Liver (tissue), 8 donors: ENCODE measurements at regions not wholly inside any gene's neighbourhood (a gene's known extent, or its start where the extent isn't known, plus 50 kb on each side); places are given as distances from the start of the nearest gene placed in this dataset.

Experiments
- DNase-seq: peaks from one replicate; pipeline ENCODE4 v3.0.0-alpha.2; 2017; ENCODE audit warnings: low spot score
- H3K27ac ChIP-seq, 2 donors: one replicate each; pipeline ENCODE4 v1.7.0; 2013; ENCODE audit warnings: inconsistent platforms in 2 of 2, low read length in 2 of 2, control low read depth in 1 of 2, low read depth in 1 of 2, mild to moderate bottlenecking in 1 of 2
- H3K27me3 ChIP-seq, 4 donors: one replicate each; pipeline versions ENCODE4 v1.6.1 to v1.7.0; 2013; ENCODE audit warnings: low read length in 3 of 4, inconsistent platforms in 1 of 4, mild to moderate bottlenecking in 1 of 4, moderate library complexity in 1 of 4; ENCODE audit not compliant: control insufficient read depth in 4 of 4, insufficient read depth in 4 of 4
- H3K36me3 ChIP-seq, 4 donors: one replicate each; pipeline versions ENCODE4 v1.6.1 to v1.7.0; 2013; ENCODE audit warnings: low read length in 3 of 4, mild to moderate bottlenecking in 3 of 4, low read depth in 1 of 4, moderate library complexity in 1 of 4; ENCODE audit not compliant: control insufficient read depth in 4 of 4, insufficient read depth in 3 of 4
- H3K4me1 ChIP-seq, 4 donors: one replicate each; pipeline versions ENCODE4 v1.6.1 to v1.7.0; 2013; ENCODE audit warnings: low read length in 3 of 4, mild to moderate bottlenecking in 3 of 4, moderate library complexity in 1 of 4; ENCODE audit not compliant: control insufficient read depth in 4 of 4, insufficient read depth in 4 of 4
- H3K4me3 ChIP-seq, 3 donors: one replicate each; pipeline versions ENCODE4 v1.6.1 to v1.7.0; 2013; ENCODE audit warnings: low read length in 3 of 3, control low read depth in 1 of 3, low read depth in 1 of 3, mild to moderate bottlenecking in 1 of 3
- H3K9ac ChIP-seq, 2 donors: one replicate each; pipeline ENCODE4 v1.7.0; 2013; ENCODE audit warnings: low read length in 2 of 2, mild to moderate bottlenecking in 2 of 2, moderate library complexity in 2 of 2, control low read depth in 1 of 2, low read depth in 1 of 2
- H3K9me3 ChIP-seq, 4 donors: one replicate each; pipeline versions ENCODE4 v1.6.1 to v1.7.0; 2013; ENCODE audit warnings: low read length in 3 of 4; ENCODE audit not compliant: control insufficient read depth in 4 of 4
- FOXA1 ChIP-seq: IDR thresholded peaks from 2 replicates; pipeline ENCODE4 v1.6.1; 2016; ENCODE audit warnings: antibody characterized with exemption
- FOXA2 ChIP-seq: IDR thresholded peaks from 2 replicates; pipeline ENCODE4 v1.6.1; 2016; ENCODE audit warnings: antibody characterized with exemption
- GABPA ChIP-seq, 2 donors: IDR thresholded peaks in 1 of 2; conservative IDR thresholded peaks in 1 of 2; 2 replicates each; pipeline ENCODE4 v1.6.1; 2016; ENCODE audit warnings: antibody characterized with exemption in 2 of 2, mild to moderate bottlenecking in 1 of 2, moderate library complexity in 1 of 2
- HNF4A ChIP-seq, 2 donors: conservative IDR thresholded peaks; 2 replicates each; pipeline ENCODE4 v1.6.1; 2016; ENCODE audit warnings: antibody characterized with exemption in 2 of 2, mild to moderate bottlenecking in 2 of 2
- HNF4G ChIP-seq: IDR thresholded peaks from 2 replicates; pipeline ENCODE4 v1.6.1; 2016; ENCODE audit warnings: antibody characterized with exemption
- JUND ChIP-seq, 2 donors: IDR thresholded peaks; 2 replicates each; pipeline ENCODE4 v1.6.1; 2016; ENCODE audit warnings: antibody characterized with exemption in 2 of 2
- MAX ChIP-seq: IDR thresholded peaks from 2 replicates; pipeline ENCODE4 v1.6.1; 2016; ENCODE audit warnings: antibody characterized with exemption
- NR2F2 ChIP-seq: IDR thresholded peaks from 2 replicates; pipeline ENCODE4 v1.6.1; 2016; ENCODE audit warnings: antibody characterized with exemption
- RAD21 ChIP-seq, 2 donors: IDR thresholded peaks; 2 replicates each; pipeline ENCODE4 v1.6.1; 2016; ENCODE audit warnings: antibody characterized with exemption in 2 of 2, mild to moderate bottlenecking in 2 of 2
- RXRA ChIP-seq, 2 donors: IDR thresholded peaks; 2 replicates each; pipeline ENCODE4 v1.6.1; 2017 to 2018; ENCODE audit warnings: antibody characterized with exemption in 2 of 2, mild to moderate bottlenecking in 1 of 2
- SP1 ChIP-seq: IDR thresholded peaks from 2 replicates; pipeline ENCODE4 v1.6.1; 2018; ENCODE audit warnings: antibody characterized with exemption, mild to moderate bottlenecking
- TAF1 ChIP-seq: conservative IDR thresholded peaks from 2 replicates; pipeline ENCODE4 v1.6.1; 2016; ENCODE audit warnings: antibody characterized with exemption, mild to moderate bottlenecking
- YY1 ChIP-seq: IDR thresholded peaks from 2 replicates; pipeline ENCODE4 v1.6.1; 2016; ENCODE audit warnings: antibody characterized with exemption, mild to moderate bottlenecking
- WGBS: extraction: QIAGEN DNeasy Blood & Tissue Kit; methylation state at CpG from one replicate; pipeline ENCODE4 v1.1.7; 2013; 5-methylcytosine and 5-hydroxymethylcytosine counted together
- TF ChIP-seq, protein P1 (sequence below): fragments of 150-350 bp; IDR thresholded peaks from 2 replicates; pipeline ENCODE4 v1.5.1; 2017; ENCODE audit warnings: improper control_type of control experiment, low read depth, low read length; ENCODE audit not compliant: missing input control
- TF ChIP-seq, protein P2 (sequence below): IDR thresholded peaks from 2 replicates; pipeline ENCODE4 v1.6.1; 2016; ENCODE audit warnings: antibody characterized with exemption
- TF ChIP-seq, protein P3 (sequence below): IDR thresholded peaks from 2 replicates; pipeline ENCODE4 v1.6.1; 2016; ENCODE audit warnings: antibody characterized with exemption
- TF ChIP-seq, protein P4 (sequence below): IDR thresholded peaks from 2 replicates; pipeline ENCODE4 v1.6.1; 2016; ENCODE audit warnings: antibody characterized with exemption, mild to moderate bottlenecking
- donor health status: healthy.
- donor health status: healthy.
- donor health status: healthy.
- donor health status: healthy.
- donor health status: healthy.

- no peak overlapping the region for H3K27ac ChIP-seq
- H3K4me3 ChIP-seq = no peak overlapping the region
Observed at GRCh38 chr4:159428293-159428692, 325.4 kb downstream of the RAPGEF2 start.

DNA sequence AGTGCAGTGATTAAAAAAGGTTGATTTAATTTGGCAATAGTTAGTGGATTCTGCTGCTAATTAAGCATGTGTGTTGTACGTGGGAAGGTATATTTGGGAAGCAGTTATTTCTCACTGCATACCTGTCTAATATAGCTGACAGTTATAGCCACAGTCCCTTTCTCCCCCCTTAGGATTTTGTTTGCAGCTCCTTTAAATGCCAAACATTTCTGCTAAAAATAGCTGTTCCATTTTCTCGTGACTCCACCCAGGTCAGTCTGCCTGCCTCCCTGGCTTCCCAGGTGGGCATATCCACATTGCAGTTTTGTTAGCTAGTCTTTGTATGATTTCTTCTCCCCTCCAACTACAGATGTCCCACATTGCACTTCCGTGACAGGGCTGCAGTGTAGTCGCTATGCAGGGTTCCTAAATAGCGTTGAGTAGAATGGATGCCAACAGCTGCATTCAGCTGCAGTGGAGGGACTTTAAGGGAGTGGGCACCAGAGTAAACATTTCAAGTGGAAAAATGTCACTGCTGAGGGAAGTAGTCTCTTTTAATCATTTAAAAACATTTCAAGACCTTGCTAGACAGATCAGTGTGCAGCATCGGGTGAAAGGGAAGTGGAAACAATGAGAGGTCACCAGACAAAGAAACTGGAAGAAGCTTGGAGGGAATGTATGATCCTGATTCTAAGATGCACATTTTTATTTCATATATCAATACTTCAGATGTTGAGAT is 326.3 kb downstream of the RAPGEF2 start:
- TF ChIP-seq GABPA (IDR thresholded peaks at IDR 0.05 in 1 of 2, conservative IDR thresholded peaks at IDR 0.05 in 1 of 2) (no peak), FOXA2 (no peak), RAD21 (IDR thresholded peaks at IDR 0.05) (no peak), SP1 (no peak), MAX (no peak), TAF1 (no peak), FOXA1 (no peak), HNF4G (no peak), YY1 (no peak), RXRA (IDR thresholded peaks at IDR 0.05) (no peak), HNF4A (conservative IDR thresholded peaks at IDR 0.05) (no peak), JUND (IDR thresholded peaks at IDR 0.05) (no peak), NR2F2 (no peak)
- TF ChIP-seq, protein P1, sequence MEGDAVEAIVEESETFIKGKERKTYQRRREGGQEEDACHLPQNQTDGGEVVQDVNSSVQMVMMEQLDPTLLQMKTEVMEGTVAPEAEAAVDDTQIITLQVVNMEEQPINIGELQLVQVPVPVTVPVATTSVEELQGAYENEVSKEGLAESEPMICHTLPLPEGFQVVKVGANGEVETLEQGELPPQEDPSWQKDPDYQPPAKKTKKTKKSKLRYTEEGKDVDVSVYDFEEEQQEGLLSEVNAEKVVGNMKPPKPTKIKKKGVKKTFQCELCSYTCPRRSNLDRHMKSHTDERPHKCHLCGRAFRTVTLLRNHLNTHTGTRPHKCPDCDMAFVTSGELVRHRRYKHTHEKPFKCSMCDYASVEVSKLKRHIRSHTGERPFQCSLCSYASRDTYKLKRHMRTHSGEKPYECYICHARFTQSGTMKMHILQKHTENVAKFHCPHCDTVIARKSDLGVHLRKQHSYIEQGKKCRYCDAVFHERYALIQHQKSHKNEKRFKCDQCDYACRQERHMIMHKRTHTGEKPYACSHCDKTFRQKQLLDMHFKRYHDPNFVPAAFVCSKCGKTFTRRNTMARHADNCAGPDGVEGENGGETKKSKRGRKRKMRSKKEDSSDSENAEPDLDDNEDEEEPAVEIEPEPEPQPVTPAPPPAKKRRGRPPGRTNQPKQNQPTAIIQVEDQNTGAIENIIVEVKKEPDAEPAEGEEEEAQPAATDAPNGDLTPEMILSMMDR = no peak
- TF ChIP-seq, protein P2, sequence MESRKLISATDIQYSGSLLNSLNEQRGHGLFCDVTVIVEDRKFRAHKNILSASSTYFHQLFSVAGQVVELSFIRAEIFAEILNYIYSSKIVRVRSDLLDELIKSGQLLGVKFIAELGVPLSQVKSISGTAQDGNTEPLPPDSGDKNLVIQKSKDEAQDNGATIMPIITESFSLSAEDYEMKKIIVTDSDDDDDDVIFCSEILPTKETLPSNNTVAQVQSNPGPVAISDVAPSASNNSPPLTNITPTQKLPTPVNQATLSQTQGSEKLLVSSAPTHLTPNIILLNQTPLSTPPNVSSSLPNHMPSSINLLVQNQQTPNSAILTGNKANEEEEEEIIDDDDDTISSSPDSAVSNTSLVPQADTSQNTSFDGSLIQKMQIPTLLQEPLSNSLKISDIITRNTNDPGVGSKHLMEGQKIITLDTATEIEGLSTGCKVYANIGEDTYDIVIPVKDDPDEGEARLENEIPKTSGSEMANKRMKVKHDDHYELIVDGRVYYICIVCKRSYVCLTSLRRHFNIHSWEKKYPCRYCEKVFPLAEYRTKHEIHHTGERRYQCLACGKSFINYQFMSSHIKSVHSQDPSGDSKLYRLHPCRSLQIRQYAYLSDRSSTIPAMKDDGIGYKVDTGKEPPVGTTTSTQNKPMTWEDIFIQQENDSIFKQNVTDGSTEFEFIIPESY = no peak
- TF ChIP-seq, protein P3, sequence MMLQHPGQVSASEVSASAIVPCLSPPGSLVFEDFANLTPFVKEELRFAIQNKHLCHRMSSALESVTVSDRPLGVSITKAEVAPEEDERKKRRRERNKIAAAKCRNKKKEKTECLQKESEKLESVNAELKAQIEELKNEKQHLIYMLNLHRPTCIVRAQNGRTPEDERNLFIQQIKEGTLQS = no peak
- TF ChIP-seq, protein P4, sequence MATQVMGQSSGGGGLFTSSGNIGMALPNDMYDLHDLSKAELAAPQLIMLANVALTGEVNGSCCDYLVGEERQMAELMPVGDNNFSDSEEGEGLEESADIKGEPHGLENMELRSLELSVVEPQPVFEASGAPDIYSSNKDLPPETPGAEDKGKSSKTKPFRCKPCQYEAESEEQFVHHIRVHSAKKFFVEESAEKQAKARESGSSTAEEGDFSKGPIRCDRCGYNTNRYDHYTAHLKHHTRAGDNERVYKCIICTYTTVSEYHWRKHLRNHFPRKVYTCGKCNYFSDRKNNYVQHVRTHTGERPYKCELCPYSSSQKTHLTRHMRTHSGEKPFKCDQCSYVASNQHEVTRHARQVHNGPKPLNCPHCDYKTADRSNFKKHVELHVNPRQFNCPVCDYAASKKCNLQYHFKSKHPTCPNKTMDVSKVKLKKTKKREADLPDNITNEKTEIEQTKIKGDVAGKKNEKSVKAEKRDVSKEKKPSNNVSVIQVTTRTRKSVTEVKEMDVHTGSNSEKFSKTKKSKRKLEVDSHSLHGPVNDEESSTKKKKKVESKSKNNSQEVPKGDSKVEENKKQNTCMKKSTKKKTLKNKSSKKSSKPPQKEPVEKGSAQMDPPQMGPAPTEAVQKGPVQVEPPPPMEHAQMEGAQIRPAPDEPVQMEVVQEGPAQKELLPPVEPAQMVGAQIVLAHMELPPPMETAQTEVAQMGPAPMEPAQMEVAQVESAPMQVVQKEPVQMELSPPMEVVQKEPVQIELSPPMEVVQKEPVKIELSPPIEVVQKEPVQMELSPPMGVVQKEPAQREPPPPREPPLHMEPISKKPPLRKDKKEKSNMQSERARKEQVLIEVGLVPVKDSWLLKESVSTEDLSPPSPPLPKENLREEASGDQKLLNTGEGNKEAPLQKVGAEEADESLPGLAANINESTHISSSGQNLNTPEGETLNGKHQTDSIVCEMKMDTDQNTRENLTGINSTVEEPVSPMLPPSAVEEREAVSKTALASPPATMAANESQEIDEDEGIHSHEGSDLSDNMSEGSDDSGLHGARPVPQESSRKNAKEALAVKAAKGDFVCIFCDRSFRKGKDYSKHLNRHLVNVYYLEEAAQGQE = no peak
- Histone ChIP-seq H3K4me3 (no peak overlapping the region), H3K36me3 (no peaks in the 10 kb centered on the region), H3K4me1 (no peaks in the 10 kb centered on the region), H3K9ac (no peak overlapping the region), H3K27ac (no peak overlapping the region), H3K27me3 (no peaks in the 10 kb centered on the region), H3K9me3 (no peaks in the 10 kb centered on the region)
- 51% methylated on average over 6 of the region's 6 CpGs for WGBS
- DNase-seq = no peak

More at GRCh38 chr4:159428293-159428692, 325.4 kb downstream of the RAPGEF2 start:
- H3K4me1 ChIP-seq = no peaks in the 10 kb centered on the region
- no peaks in the 10 kb centered on the region for H3K27me3 ChIP-seq
- no peaks in the 10 kb centered on the region for H3K9me3 ChIP-seq
- no peaks in the 10 kb centered on the region for H3K36me3 ChIP-seq
- no peak overlapping the region for H3K9ac ChIP-seq
- no peak for DNase-seq
- TF ChIP-seq RXRA (IDR thresholded peaks at IDR 0.05) (no peak), YY1 (no peak), TAF1 (no peak), SP1 (no peak), RAD21 (IDR thresholded peaks at IDR 0.05) (no peak), MAX (no peak), FOXA1 (no peak)
- TF ChIP-seq, protein P2 = no peak
- WGBS = 93% methylated on average over 5 of the region's 5 CpGs
